Erythroblast (primary cell): ENCODE measurements at regions not wholly inside any gene's neighbourhood (a gene's known extent, or its start where the extent isn't known, plus 50 kb on each side); places are given as distances from the start of the nearest gene placed in this dataset.

Source experiments
- GATA1 ChIP-seq: IDR thresholded peaks from 2 replicates; pipeline ENCODE4 v1.6.1; 2011; ENCODE audit warnings: low read depth, mild to moderate bottlenecking, control low read depth, low read length, moderate library complexity
- POLR2A ChIP-seq: IDR thresholded peaks from 2 replicates; pipeline ENCODE4 v1.6.1; 2011; ENCODE audit warnings: mild to moderate bottlenecking, low read length

GRCh38 chr4:11518754-11519153 lies 90.1 kb upstream of the HS3ST1 start:
- TF ChIP-seq POLR2A, result no peak
- TF ChIP-seq GATA1, result no peak
